T-helper 2 cell treated with Interferon-gamma antibody and Interleukin-4, amounts not matched to agents 100 ng/mL and 5 ng/mL, for 36 hours (primary cell): ENCODE measurements at regions not wholly inside any gene's neighbourhood (a gene's known extent, or its start where the extent isn't known, plus 50 kb on each side); places are given as distances from the start of the nearest gene placed in this dataset.

Experiments
- intact Hi-C: fragments of 100-400 bp; cut with micrococcal nuclease; formaldehyde crosslinking; loops from one replicate; pipeline ENCODE4 v1.15.1; 2023

GRCh38 chr2:150624001-150624401 lies 136.5 kb upstream of the RND3 start:
- intact Hi-C loops: no loop called here

GRCh38 chr2:150621526-150622213 lies 134.2 kb upstream of the RND3 start:
- intact Hi-C loops: no loop called here

GRCh38 chr2:150620855-150621254 lies 133.4 kb upstream of the RND3 start:
- intact Hi-C loops: no loop called here

GRCh38 chr2:150620416-150620815 lies 132.9 kb upstream of the RND3 start:
- intact Hi-C loops: no loop called here

GRCh38 chr2:150619607-150620330 lies 132.3 kb upstream of the RND3 start:
- intact Hi-C loops: no loop called here

- intact Hi-C loops: no loop called here
Measured at GRCh38 chr2:150618245-150618895, 130.9 kb upstream of the RND3 start.

- intact Hi-C loops: no loop called here
Measured at GRCh38 chr2:150617351-150617978, 130.0 kb upstream of the RND3 start.

GRCh38 chr2:150612957-150613710 lies 125.7 kb upstream of the RND3 start:
- intact Hi-C loops: no loop called here

GRCh38 chr2:150610670-150611279 lies 123.3 kb upstream of the RND3 start:
- intact Hi-C loops: loop anchor here (1.0 kb wide), 1 partner anchor 1013 kb away; no protein-coding TSS in a partner anchor

GRCh38 chr2:150609831-150610582 lies 122.5 kb upstream of the RND3 start:
- intact Hi-C loops: loop anchor here (1.0 kb wide), 1 partner anchor 1013 kb away; no protein-coding TSS in a partner anchor

GRCh38 chr2:150608341-150608740 lies 120.9 kb upstream of the RND3 start:
- intact Hi-C loops: no loop called here

- intact Hi-C loops: no loop called here
Measured at GRCh38 chr2:150607390-150607811, 119.9 kb upstream of the RND3 start.

- intact Hi-C loops: no loop called here
Measured at GRCh38 chr2:150606380-150607060, 119.1 kb upstream of the RND3 start.

GRCh38 chr2:150605664-150606063 lies 118.2 kb upstream of the RND3 start:
- intact Hi-C loops: no loop called here

GRCh38 chr2:150601280-150602038 lies 114.0 kb upstream of the RND3 start:
- intact Hi-C loops: no loop called here

GRCh38 chr2:150599889-150600288 lies 112.4 kb upstream of the RND3 start:
- intact Hi-C loops: no loop called here

GRCh38 chr2:150598383-150598782 lies 110.9 kb upstream of the RND3 start:
- intact Hi-C loops: no loop called here

GRCh38 chr2:150595803-150596470 lies 108.5 kb upstream of the RND3 start:
- intact Hi-C loops: no loop called here
